ENCODE measurements at regions not wholly inside any gene's neighbourhood (a gene's known extent, or its start where the extent isn't known, plus 50 kb on each side); places are given as distances from the start of the nearest gene placed in this dataset.

- Histone ChIP-seq H3K27me3 (peaks cover 51% of the 10 kb centered on the region), H3K4me1 (peaks cover 0 to 4% (median 0%) of the 10 kb centered on the region in 4 donors), H3K27ac (no peak overlapping the region), H3K36me3 (no peaks in the 10 kb centered on the region), H3K9me3 (no peaks in the 10 kb centered on the region), H3K4me3 (no peak overlapping the region)
- intact Hi-C loops (cut with DNase I; ENCODE audit: low total_unique reads) = no loop called here
- in situ Hi-C loops (cut with MboI; ENCODE audit: low pct_ligation_motif_present in 1 of 4, low pct_unique_long_range_greater_than_20kb in 1 of 4, low sequenced_read_pairs in 3 of 4) = no loop called here
- TF ChIP-seq POLR2A (IDR thresholded peaks at IDR 0.05) (no peak), EP300 (IDR thresholded peaks at IDR 0.05; ENCODE audit: low read depth) (no peak), CTCF (IDR thresholded peaks at IDR 0.05) (no peak), POLR2AphosphoS5 (IDR thresholded peaks at IDR 0.05) (no peak)
- whole genome bisulfite sequencing, 2 donors (ENCODE audit: low coverage in 1 of 2) = 80 to 97% methylated on average over 2 of the region's 2 CpGs
- no peak for DNase-seq
These were observed 110.7 kb upstream of the GOLGA8J start for GRCh38 chr15:29972051-29972450.

GRCh38 chr15:29970402-29970695 is 112.4 kb upstream of the GOLGA8J start:
- Histone ChIP-seq H3K36me3 (no peaks in the 10 kb centered on the region), H3K27ac (no peak overlapping the region), H3K27me3 (peaks cover 67% of the 10 kb centered on the region), H3K4me3 (no peak overlapping the region), H3K9me3 (no peaks in the 10 kb centered on the region), H3K4me1 (peaks cover 0 to 4% (median 0%) of the 10 kb centered on the region in 4 donors)
- in situ Hi-C loops (cut with MboI; ENCODE audit: low pct_ligation_motif_present in 1 of 4, low pct_unique_long_range_greater_than_20kb in 1 of 4, low sequenced_read_pairs in 3 of 4) (no loop called here), intact Hi-C loops (cut with DNase I; ENCODE audit: low total_unique reads) (no loop called here)
- WGBS, 2 donors (ENCODE audit: low coverage in 1 of 2) = 29 to 38% methylated on average over 1 of the region's 1 CpG
- no peak for DNase-seq
- TF ChIP-seq POLR2AphosphoS5 (IDR thresholded peaks at IDR 0.05) (no peak), EP300 (IDR thresholded peaks at IDR 0.05; ENCODE audit: low read depth) (no peak)

GRCh38 chr15:29969562-29970401 is 113.0 kb upstream of the GOLGA8J start:
- H3K4me3 ChIP-seq = no peak overlapping the region
- H3K27ac ChIP-seq = no peak overlapping the region
- no peak for TF ChIP-seq POLR2A (IDR thresholded peaks at IDR 0.05)
- TF ChIP-seq CTCF (IDR thresholded peaks at IDR 0.05) = no peak
- TF ChIP-seq EP300 (IDR thresholded peaks at IDR 0.05; ENCODE audit: low read depth) = no peak
- TF ChIP-seq POLR2AphosphoS5 (IDR thresholded peaks at IDR 0.05) = no peak
- H3K27me3 ChIP-seq = peaks cover 68% of the 10 kb centered on the region
- WGBS, 2 donors (ENCODE audit: low coverage in 1 of 2) = 80 to 82% methylated on average over 4 to 10 of the region's 10 CpGs
- H3K4me1 ChIP-seq = peaks cover 0 to 4% (median 0%) of the 10 kb centered on the region in 4 donors
- intact Hi-C loops (cut with DNase I; ENCODE audit: low total_unique reads) = no loop called here
- H3K36me3 ChIP-seq = no peaks in the 10 kb centered on the region
- in situ Hi-C loops (cut with MboI; ENCODE audit: low pct_ligation_motif_present in 1 of 4, low pct_unique_long_range_greater_than_20kb in 1 of 4, low sequenced_read_pairs in 3 of 4) = no loop called here
- H3K9me3 ChIP-seq = no peaks in the 10 kb centered on the region
- DNase-seq = no peak

GRCh38 chr15:29968895-29969561 is 113.7 kb upstream of the GOLGA8J start:
- TF ChIP-seq CTCF (IDR thresholded peaks at IDR 0.05) = no peak
- no peak for TF ChIP-seq POLR2A (IDR thresholded peaks at IDR 0.05)
- in situ Hi-C loops (cut with MboI; ENCODE audit: low pct_ligation_motif_present in 1 of 4, low pct_unique_long_range_greater_than_20kb in 1 of 4, low sequenced_read_pairs in 3 of 4) = no loop called here
- no peak for DNase-seq
- Histone ChIP-seq H3K27me3 (peaks cover 74% of the 10 kb centered on the region), H3K9me3 (no peaks in the 10 kb centered on the region), H3K27ac (no peak overlapping the region), H3K4me1 (peaks cover 0 to 4% (median 0%) of the 10 kb centered on the region in 4 donors), H3K4me3 (peak overlapping the region in 2 of 4 donors; percentile 31 to 54), H3K36me3 (no peaks in the 10 kb centered on the region)
- intact Hi-C loops (cut with DNase I; ENCODE audit: low total_unique reads) = no loop called here
- WGBS, 2 donors (ENCODE audit: low coverage in 1 of 2) = 29 to 89% methylated on average over 11 to 65 of the region's 69 CpGs

Data from transverse colon (tissue), 4 donors.